HFFc6 (cell line): ENCODE measurements at regions not wholly inside any gene's neighbourhood (a gene's known extent, or its start where the extent isn't known, plus 50 kb on each side); places are given as distances from the start of the nearest gene placed in this dataset.
A peak's percentile ranks its signal among the peaks of the same experiment; 100 is the strongest.

ENCODE experiments used
- DNase-seq: peaks from one replicate; pipeline ENCODE4 v3.0.0-alpha.2; 2018
- H3K27ac Mint-ChIP-seq: 2 replicates; pipeline ENCODE4 v1.8.0; 2020; ENCODE audit warnings: mild to moderate bottlenecking, mixed read lengths
- H3K27me3 Mint-ChIP-seq: 2 replicates; pipeline ENCODE4 v1.8.0; 2021; ENCODE audit warnings: mild to moderate bottlenecking, moderate library complexity, mixed read lengths; ENCODE audit not compliant: insufficient read depth
- H3K36me3 Mint-ChIP-seq: 2 replicates; pipeline ENCODE4 v1.8.0; 2021; ENCODE audit warnings: low read depth, mixed read lengths
- H3K4me1 Mint-ChIP-seq: 2 replicates; pipeline ENCODE4 v1.8.0; 2020; ENCODE audit warnings: low read depth, mixed read lengths
- H3K4me3 Mint-ChIP-seq: 2 replicates; pipeline ENCODE4 v1.8.0; 2020; ENCODE audit warnings: mild to moderate bottlenecking, moderate library complexity, mixed read lengths
- H3K9me3 Mint-ChIP-seq: 2 replicates; pipeline ENCODE4 v1.8.0; 2020; ENCODE audit warnings: mild to moderate bottlenecking, mixed read lengths
- TF ChIP-seq, protein P1 (sequence below): fragments of 200-600 bp; sonication (generic); IDR thresholded peaks from 2 replicates; pipeline ENCODE4 v1.5.0; 2021; ENCODE audit warnings: antibody characterized with exemption, mild to moderate bottlenecking

DNA sequence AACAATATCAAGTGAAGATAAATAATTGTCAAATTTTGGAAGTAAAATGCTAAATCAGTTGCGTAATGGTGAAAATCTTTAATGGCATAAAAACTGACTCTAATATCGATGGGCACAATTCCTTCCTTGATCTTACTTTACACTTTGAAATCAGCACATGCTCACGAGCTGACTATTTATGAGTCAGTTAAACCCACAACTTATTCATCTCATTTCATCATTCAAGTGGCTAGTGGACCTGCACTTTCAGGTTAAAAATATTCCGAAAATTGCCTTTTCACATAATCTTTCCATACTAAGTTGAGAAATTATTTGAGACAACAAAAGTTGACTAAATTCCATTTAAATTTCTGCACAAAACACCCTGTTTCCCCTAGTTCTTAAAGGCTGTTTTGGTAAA lies 582.1 kb upstream of the TENM3 start:
- Mint-ChIP-seq H3K36me3 (no peaks in the 10 kb centered on the region), H3K4me3 (peak overlapping the region; percentile 25), H3K4me1 (peaks cover 26% of the 10 kb centered on the region), H3K27me3 (peaks cover 9% of the 10 kb centered on the region), H3K9me3 (no peaks in the 10 kb centered on the region), H3K27ac (peak overlapping the region; percentile 51; the same call in 1 of the 2 replicates)
- TF ChIP-seq, protein P1, sequence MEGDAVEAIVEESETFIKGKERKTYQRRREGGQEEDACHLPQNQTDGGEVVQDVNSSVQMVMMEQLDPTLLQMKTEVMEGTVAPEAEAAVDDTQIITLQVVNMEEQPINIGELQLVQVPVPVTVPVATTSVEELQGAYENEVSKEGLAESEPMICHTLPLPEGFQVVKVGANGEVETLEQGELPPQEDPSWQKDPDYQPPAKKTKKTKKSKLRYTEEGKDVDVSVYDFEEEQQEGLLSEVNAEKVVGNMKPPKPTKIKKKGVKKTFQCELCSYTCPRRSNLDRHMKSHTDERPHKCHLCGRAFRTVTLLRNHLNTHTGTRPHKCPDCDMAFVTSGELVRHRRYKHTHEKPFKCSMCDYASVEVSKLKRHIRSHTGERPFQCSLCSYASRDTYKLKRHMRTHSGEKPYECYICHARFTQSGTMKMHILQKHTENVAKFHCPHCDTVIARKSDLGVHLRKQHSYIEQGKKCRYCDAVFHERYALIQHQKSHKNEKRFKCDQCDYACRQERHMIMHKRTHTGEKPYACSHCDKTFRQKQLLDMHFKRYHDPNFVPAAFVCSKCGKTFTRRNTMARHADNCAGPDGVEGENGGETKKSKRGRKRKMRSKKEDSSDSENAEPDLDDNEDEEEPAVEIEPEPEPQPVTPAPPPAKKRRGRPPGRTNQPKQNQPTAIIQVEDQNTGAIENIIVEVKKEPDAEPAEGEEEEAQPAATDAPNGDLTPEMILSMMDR = no peak
- peak; percentile 64 for DNase-seq

DNA sequence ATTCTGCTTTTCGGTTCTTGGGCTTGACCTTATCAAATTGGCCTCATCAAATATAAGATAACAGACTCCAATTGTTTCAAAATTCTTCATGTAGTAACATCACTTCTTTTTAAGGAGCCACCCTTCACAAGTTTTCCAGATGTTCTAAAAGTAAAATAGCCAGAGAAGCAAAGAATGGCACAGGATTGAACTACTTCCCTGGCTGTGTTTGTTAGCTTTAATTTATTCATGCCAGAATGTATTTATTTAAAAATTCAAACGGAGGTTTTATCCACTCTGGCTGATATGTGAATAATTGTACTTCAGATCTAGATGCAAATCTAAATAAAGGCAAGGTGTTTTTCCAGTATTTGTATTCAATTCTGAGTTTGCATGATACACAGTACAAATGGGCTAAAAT lies 581.3 kb upstream of the TENM3 start:
- peaks cover 11% of the 10 kb centered on the region for H3K27me3 Mint-ChIP-seq
- H3K4me3 Mint-ChIP-seq = peak overlapping the region; percentile 25; the same call in 1 of the 2 replicates
- no peak for DNase-seq
- no peaks in the 10 kb centered on the region for H3K36me3 Mint-ChIP-seq
- peak overlapping the region; percentile 51; the same call in 1 of the 2 replicates for H3K27ac Mint-ChIP-seq
- TF ChIP-seq, protein P1 = no peak
- H3K4me1 Mint-ChIP-seq = peaks cover 26% of the 10 kb centered on the region
- H3K9me3 Mint-ChIP-seq = no peaks in the 10 kb centered on the region

DNA sequence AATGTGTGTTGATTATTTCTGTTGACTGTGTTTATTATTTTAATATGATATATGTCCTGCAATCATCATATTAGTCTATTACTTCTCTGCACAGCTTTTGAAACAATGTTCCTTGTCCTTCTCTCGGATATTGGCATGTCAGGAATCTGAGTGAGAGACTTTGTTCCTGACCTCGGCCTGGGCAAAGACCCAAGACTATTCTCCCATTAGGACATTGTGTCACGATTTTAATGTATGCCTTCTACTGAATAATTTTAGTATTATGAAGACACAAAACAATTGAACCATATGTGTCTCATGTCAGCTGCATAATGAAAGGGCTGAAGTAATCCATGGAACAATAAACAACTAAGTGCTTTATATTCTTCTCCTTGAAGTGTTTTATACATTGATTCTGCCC lies 580.8 kb upstream of the TENM3 start:
- DNase-seq = peak; percentile 9
- peak overlapping the region; percentile 9; the same call in 1 of the 2 replicates for H3K27ac Mint-ChIP-seq
- H3K4me3 Mint-ChIP-seq = no peak overlapping the region
- no peaks in the 10 kb centered on the region for H3K9me3 Mint-ChIP-seq
- TF ChIP-seq, protein P1 = no peak
- no peaks in the 10 kb centered on the region for H3K36me3 Mint-ChIP-seq
- H3K4me1 Mint-ChIP-seq = peaks cover 26% of the 10 kb centered on the region
- peaks cover 11% of the 10 kb centered on the region for H3K27me3 Mint-ChIP-seq

DNA sequence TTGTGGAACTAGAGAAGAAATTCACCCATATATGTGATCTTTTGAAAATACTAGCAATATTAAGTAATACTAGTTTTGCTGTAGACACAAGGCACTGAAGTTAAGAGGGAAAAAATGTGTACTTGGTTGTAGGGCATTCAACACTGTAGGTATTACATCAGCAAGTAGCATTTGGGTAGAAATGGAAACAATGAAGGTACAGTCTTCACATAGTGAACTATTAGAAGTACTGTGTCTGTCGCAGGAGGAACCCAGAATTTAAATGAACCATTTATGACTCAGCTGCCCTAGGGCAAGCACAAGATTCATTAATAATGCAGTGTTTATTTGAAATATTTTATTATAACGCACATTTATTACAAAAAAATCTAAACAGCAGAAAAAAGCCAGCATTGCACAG lies 572.7 kb upstream of the TENM3 start:
- TF ChIP-seq, protein P1 = no peak
- Mint-ChIP-seq H3K4me1 (no peaks in the 10 kb centered on the region; the same call in 1 of the 2 replicates), H3K9me3 (no peaks in the 10 kb centered on the region), H3K27ac (no peak overlapping the region), H3K27me3 (peaks cover 2% of the 10 kb centered on the region), H3K4me3 (no peak overlapping the region), H3K36me3 (no peaks in the 10 kb centered on the region)
- DNase-seq = no peak

DNA sequence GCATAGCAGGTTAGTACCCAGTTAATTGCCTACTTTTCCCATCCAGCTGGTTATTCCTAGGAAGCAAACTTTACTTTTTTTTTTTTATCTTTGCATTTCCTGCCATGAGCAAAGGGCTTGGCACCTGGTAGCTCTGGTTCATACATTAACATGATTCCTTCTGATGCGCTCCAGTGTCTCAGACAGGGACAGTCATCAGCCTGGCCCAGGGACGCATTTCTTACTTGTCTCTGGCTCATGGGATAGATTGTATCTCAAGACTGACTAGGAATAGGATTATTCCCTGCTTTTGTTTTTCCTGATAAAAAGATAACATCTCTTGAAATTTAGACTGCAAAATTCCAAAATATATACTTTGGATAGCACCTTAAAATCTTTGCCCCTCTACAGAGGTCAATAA lies 571.5 kb upstream of the TENM3 start:
- peaks cover 6% of the 10 kb centered on the region for H3K4me1 Mint-ChIP-seq

More for the DNA sequence above, 571.5 kb upstream of the TENM3 start:
- Mint-ChIP-seq H3K4me3 (no peak overlapping the region), H3K36me3 (no peaks in the 10 kb centered on the region), H3K27me3 (no peaks in the 10 kb centered on the region; the same call in 1 of the 2 replicates), H3K27ac (no peak overlapping the region), H3K9me3 (no peaks in the 10 kb centered on the region)
- DNase-seq = no peak
- TF ChIP-seq, protein P1 = no peak
